WTC11 (cell line): ENCODE measurements at regions not wholly inside any gene's neighbourhood (a gene's known extent, or its start where the extent isn't known, plus 50 kb on each side); places are given as distances from the start of the nearest gene placed in this dataset.

Experiments used
- ATAC-seq: fragments of 200-7000 bp; cut with Tn5 transposase; 2 replicates; pipeline ENCODE4 v1.10.0; 2021; ENCODE audit warnings: mild to moderate bottlenecking, moderate library complexity
- CTCF ChIA-PET: fragments of 300-600 bp; sonication (Branson Sonifier 250); formaldehyde crosslinking; loops from one replicate; lab custom pipeline; 2021; ENCODE audit warnings: antibody characterized with exemption; lab: Charles Lee
- POLR2A ChIA-PET: fragments of 350-600 bp; sonication (Branson Sonifier 250); formaldehyde crosslinking; loops from one replicate; lab custom pipeline; 2021; ENCODE audit warnings: antibody characterized with exemption; lab: Charles Lee
- DNase-seq: peaks from one replicate; pipeline ENCODE4 v3.0.0; 2021; ENCODE audit warnings: low spot score
- H3K27ac Mint-ChIP-seq: 2 replicates; pipeline ENCODE4 v1.8.0; 2021; ENCODE audit warnings: mixed read lengths
- H3K27me3 Mint-ChIP-seq: 2 replicates; pipeline ENCODE4 v1.8.0; 2021; ENCODE audit warnings: low read depth, mild to moderate bottlenecking, moderate library complexity, mixed read lengths
- H3K36me3 Mint-ChIP-seq: 2 replicates; pipeline ENCODE4 v1.8.0; 2021; ENCODE audit warnings: mixed read lengths
- H3K4me1 Mint-ChIP-seq: 2 replicates; pipeline ENCODE4 v1.8.0; 2022; ENCODE audit warnings: mixed read lengths
- H3K4me3 Mint-ChIP-seq: 2 replicates; pipeline ENCODE4 v1.8.0; 2021; ENCODE audit warnings: mild to moderate bottlenecking, moderate library complexity, mixed read lengths
- H3K9me3 Mint-ChIP-seq: 2 replicates; pipeline ENCODE4 v1.8.0; 2021; ENCODE audit warnings: mixed read lengths
- AR ChIP-seq: fragments of 250-450 bp; sonication (Bioruptor Pico); IDR thresholded peaks from 2 replicates; pipeline ENCODE4 v1.9.0; 2021; ENCODE audit warnings: mild to moderate bottlenecking
- ATF3 ChIP-seq: sonication (generic); formaldehyde crosslinking; conservative IDR thresholded peaks from 2 replicates; pipeline ENCODE4 v1.8.1; 2022; ENCODE audit warnings: mild to moderate bottlenecking, missing genetic modification reagents
- CDX4 ChIP-seq: fragments of 250-450 bp; sonication (Bioruptor Pico); IDR thresholded peaks from 2 replicates; pipeline ENCODE4 v1.9.0; 2021; ENCODE audit warnings: moderate library complexity, mild to moderate bottlenecking, inconsistent platforms, borderline replicate concordance
- CTCF ChIP-seq: fragments of 200-600 bp; IDR thresholded peaks from 2 replicates; pipeline ENCODE4 v1.8.0; 2022; ENCODE audit warnings: antibody characterized with exemption
- GABPB1 ChIP-seq: sonication (generic); formaldehyde crosslinking; IDR thresholded peaks from 2 replicates; pipeline ENCODE4 v1.8.1; 2023; ENCODE audit warnings: mild to moderate bottlenecking, missing genetic modification reagents
- GTF2I ChIP-seq: fragments of 250-450 bp; sonication (Bioruptor Pico); conservative IDR thresholded peaks from 2 replicates; pipeline ENCODE4 v1.4.0; 2021; ENCODE audit warnings: mild to moderate bottlenecking
- JAZF1 ChIP-seq: fragments of 250-450 bp; sonication (Bioruptor Pico); IDR thresholded peaks from 2 replicates; pipeline ENCODE4 v1.9.0; 2021; ENCODE audit warnings: moderate library complexity, mild to moderate bottlenecking, inconsistent platforms
- NR1H2 ChIP-seq: sonication (generic); formaldehyde crosslinking; IDR thresholded peaks from 2 replicates; pipeline ENCODE4 v1.9.0; 2021; ENCODE audit warnings: mild to moderate bottlenecking, moderate library complexity, missing genetic modification reagents
- SP1 ChIP-seq: sonication (generic); formaldehyde crosslinking; conservative IDR thresholded peaks from 2 replicates; pipeline ENCODE4 v1.8.1; 2022; ENCODE audit warnings: missing genetic modification reagents
- ZNF232 ChIP-seq: sonication (generic); formaldehyde crosslinking; IDR thresholded peaks from 2 replicates; pipeline ENCODE4 v1.8.0; 2022; ENCODE audit warnings: mild to moderate bottlenecking, missing genetic modification reagents
- ZNF396 ChIP-seq: fragments of 250-450 bp; sonication (Bioruptor Pico); IDR thresholded peaks from 2 replicates; pipeline ENCODE4 v1.8.0; 2021; ENCODE audit warnings: mild to moderate bottlenecking, moderate library complexity, borderline replicate concordance
- ZNF416 ChIP-seq: fragments of 250-450 bp; sonication (Bioruptor Pico); IDR thresholded peaks from 2 replicates; pipeline ENCODE4 v1.9.0; 2021; ENCODE audit warnings: mild to moderate bottlenecking, inconsistent platforms
- ZNF512 ChIP-seq: sonication (generic); formaldehyde crosslinking; IDR thresholded peaks from 2 replicates; pipeline ENCODE4 v1.8.1; 2022; ENCODE audit warnings: missing genetic modification reagents, borderline replicate concordance
- ZNF671 ChIP-seq: fragments of 250-450 bp; sonication (Bioruptor Pico); IDR thresholded peaks from 2 replicates; pipeline ENCODE4 v1.8.0; 2021; ENCODE audit warnings: mild to moderate bottlenecking
- ZSCAN18 ChIP-seq: fragments of 250-450 bp; sonication (Bioruptor Pico); IDR thresholded peaks from 2 replicates; pipeline ENCODE4 v2.1.2; 2022; ENCODE audit warnings: mild to moderate bottlenecking, moderate library complexity
- TF ChIP-seq, protein P1 (sequence below): sonication (generic); formaldehyde crosslinking; IDR thresholded peaks from 2 replicates; pipeline ENCODE4 v1.8.1; 2022; ENCODE audit warnings: mild to moderate bottlenecking, moderate library complexity, missing genetic modification reagents
- TF ChIP-seq, protein P2 (sequence below): sonication (generic); formaldehyde crosslinking; IDR thresholded peaks from 2 replicates; pipeline ENCODE4 v1.8.1; 2023; ENCODE audit warnings: mild to moderate bottlenecking, moderate library complexity, missing genetic modification reagents
- TF ChIP-seq, protein P3 (sequence below): sonication (generic); formaldehyde crosslinking; IDR thresholded peaks from 2 replicates; pipeline ENCODE4 v1.8.0; 2022; ENCODE audit warnings: missing genetic modification reagents

DNA sequence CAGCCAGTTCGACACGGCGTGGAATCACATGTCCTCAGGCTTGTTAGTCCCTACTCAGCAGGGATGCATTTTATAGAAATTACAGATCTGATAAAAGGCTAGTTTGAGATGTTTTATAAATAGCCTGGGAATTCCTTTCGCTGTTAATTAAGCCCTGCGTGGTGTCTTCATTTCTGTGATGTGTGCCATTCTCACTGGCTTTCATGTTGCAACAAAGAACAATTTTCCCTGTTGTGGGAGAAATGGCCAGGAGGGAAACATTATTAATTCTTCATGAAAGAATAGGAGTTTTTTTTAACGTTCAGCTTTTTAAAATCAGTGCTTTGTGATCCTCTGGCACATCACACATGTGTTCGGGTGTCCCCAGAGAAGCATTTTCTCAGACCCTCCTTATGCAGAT lies 427.3 kb upstream of the FRG1 start:
- TF ChIP-seq CDX4 (CRISPR knock-in tag) (no peak), ZNF416 (CRISPR knock-in tag) (no peak), ZNF396 (CRISPR knock-in tag) (no peak), ZSCAN18 (CRISPR knock-in tag) (no peak), SP1 (no peak), GTF2I (CRISPR knock-in tag) (no peak), GABPB1 (CRISPR knock-in tag) (no peak)
- TF ChIP-seq, protein P1, sequence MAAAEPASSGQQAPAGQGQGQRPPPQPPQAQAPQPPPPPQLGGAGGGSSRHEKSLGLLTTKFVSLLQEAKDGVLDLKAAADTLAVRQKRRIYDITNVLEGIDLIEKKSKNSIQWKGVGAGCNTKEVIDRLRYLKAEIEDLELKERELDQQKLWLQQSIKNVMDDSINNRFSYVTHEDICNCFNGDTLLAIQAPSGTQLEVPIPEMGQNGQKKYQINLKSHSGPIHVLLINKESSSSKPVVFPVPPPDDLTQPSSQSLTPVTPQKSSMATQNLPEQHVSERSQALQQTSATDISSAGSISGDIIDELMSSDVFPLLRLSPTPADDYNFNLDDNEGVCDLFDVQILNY (CRISPR knock-in tag): no peak
- TF ChIP-seq, protein P2, sequence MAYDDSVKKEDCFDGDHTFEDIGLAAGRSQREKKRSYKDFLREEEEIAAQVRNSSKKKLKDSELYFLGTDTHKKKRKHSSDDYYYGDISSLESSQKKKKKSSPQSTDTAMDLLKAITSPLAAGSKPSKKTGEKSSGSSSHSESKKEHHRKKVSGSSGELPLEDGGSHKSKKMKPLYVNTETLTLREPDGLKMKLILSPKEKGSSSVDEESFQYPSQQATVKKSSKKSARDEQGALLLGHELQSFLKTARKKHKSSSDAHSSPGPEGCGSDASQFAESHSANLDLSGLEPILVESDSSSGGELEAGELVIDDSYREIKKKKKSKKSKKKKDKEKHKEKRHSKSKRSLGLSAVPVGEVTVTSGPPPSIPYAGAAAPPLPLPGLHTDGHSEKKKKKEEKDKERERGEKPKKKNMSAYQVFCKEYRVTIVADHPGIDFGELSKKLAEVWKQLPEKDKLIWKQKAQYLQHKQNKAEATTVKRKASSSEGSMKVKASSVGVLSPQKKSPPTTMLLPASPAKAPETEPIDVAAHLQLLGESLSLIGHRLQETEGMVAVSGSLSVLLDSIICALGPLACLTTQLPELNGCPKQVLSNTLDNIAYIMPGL (CRISPR knock-in tag): no peak
- H3K27me3 Mint-ChIP-seq: no peaks in the 10 kb centered on the region
- ChIA-PET POLR2A (no interaction called here), CTCF (no interaction called here)
- no peak overlapping the region for H3K4me3 Mint-ChIP-seq
- peaks cover 6% of the 10 kb centered on the region for H3K4me1 Mint-ChIP-seq
- H3K27ac Mint-ChIP-seq: no peak overlapping the region
- peaks cover 14% of the 10 kb centered on the region for H3K36me3 Mint-ChIP-seq
- peaks cover 54% of the 10 kb centered on the region for H3K9me3 Mint-ChIP-seq
- DNase-seq (no peak), ATAC-seq (no peak)

DNA sequence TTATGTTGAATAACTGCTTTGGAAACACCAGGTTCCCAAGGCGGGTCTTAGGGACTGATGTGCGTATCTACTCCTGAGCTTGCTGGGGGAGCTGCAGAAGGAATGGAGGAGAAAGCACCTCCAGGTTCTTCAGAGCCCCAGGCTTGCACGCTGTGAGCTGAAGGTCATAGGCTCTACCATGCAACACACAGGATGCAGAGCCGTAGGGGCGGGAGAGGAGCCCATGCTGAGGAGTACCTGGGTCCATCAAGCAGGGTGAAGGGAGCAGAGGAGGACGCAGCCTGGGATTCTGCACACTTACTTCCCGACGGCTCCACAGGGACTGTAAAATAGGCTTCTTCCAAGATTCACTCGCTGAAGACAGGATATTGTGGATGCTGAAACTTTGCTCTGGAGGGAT lies 426.5 kb upstream of the FRG1 start:
- Mint-ChIP-seq H3K4me3 (no peak overlapping the region), H3K4me1 (peaks cover 6% of the 10 kb centered on the region), H3K36me3 (peaks cover 13% of the 10 kb centered on the region), H3K27me3 (no peaks in the 10 kb centered on the region), H3K27ac (no peak overlapping the region), H3K9me3 (peaks cover 51% of the 10 kb centered on the region)
- ATAC-seq (no peak), DNase-seq (no peak)
- CTCF ChIA-PET: no interaction called here
- POLR2A ChIA-PET: no interaction called here
- TF ChIP-seq ZNF512 (CRISPR knock-in tag): no peak
- no peak for TF ChIP-seq JAZF1 (CRISPR knock-in tag)
- TF ChIP-seq ZNF232 (CRISPR knock-in tag): no peak
- TF ChIP-seq ZNF671 (CRISPR knock-in tag): no peak
- TF ChIP-seq, protein P3, sequence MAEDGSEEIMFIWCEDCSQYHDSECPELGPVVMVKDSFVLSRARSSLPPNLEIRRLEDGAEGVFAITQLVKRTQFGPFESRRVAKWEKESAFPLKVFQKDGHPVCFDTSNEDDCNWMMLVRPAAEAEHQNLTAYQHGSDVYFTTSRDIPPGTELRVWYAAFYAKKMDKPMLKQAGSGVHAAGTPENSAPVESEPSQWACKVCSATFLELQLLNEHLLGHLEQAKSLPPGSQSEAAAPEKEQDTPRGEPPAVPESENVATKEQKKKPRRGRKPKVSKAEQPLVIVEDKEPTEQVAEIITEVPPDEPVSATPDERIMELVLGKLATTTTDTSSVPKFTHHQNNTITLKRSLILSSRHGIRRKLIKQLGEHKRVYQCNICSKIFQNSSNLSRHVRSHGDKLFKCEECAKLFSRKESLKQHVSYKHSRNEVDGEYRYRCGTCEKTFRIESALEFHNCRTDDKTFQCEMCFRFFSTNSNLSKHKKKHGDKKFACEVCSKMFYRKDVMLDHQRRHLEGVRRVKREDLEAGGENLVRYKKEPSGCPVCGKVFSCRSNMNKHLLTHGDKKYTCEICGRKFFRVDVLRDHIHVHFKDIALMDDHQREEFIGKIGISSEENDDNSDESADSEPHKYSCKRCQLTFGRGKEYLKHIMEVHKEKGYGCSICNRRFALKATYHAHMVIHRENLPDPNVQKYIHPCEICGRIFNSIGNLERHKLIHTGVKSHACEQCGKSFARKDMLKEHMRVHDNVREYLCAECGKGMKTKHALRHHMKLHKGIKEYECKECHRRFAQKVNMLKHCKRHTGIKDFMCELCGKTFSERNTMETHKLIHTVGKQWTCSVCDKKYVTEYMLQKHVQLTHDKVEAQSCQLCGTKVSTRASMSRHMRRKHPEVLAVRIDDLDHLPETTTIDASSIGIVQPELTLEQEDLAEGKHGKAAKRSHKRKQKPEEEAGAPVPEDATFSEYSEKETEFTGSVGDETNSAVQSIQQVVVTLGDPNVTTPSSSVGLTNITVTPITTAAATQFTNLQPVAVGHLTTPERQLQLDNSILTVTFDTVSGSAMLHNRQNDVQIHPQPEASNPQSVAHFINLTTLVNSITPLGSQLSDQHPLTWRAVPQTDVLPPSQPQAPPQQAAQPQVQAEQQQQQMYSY (CRISPR knock-in tag): no peak
- no peak for TF ChIP-seq ATF3 (CRISPR knock-in tag)
- no peak for TF ChIP-seq CDX4 (CRISPR knock-in tag)
- no peak for TF ChIP-seq CTCF
- no peak for TF ChIP-seq NR1H2
- TF ChIP-seq ZNF416 (CRISPR knock-in tag): no peak
- TF ChIP-seq AR (CRISPR knock-in tag): no peak
